ENCODE measurements at regions not wholly inside any gene's neighbourhood (a gene's known extent, or its start where the extent isn't known, plus 50 kb on each side); places are given as distances from the start of the nearest gene placed in this dataset.

GRCh38 chr3:102537123-102537522 is 102.3 kb downstream of the ZPLD1 start:
- CTCF ChIA-PET, result interaction anchor here (0.7 to 11.6 kb wide), 19 partner anchors 11 to 734 kb away, joined by 3 to 314 read pairs (median 5); no protein-coding TSS in a partner anchor
- DNase-seq (ENCODE audit: low read depth, low spot score) (no peak), ATAC-seq (no peak), FAIRE-seq (no peak)
- TF ChIP-seq RAD21 (IDR thresholded peaks at IDR 0.05; ENCODE audit: insufficient read depth, low read depth, low read length), result no peak
- no peak for TF ChIP-seq REST (IDR thresholded peaks at IDR 0.05; ENCODE audit: low read depth, low read length)
- no peak for TF ChIP-seq EP300 (IDR thresholded peaks at IDR 0.05; ENCODE audit: borderline replicate concordance in 1 of 2, control insufficient read depth in 1 of 2, low read depth in 2 of 2, low read length in 2 of 2)
- no peak for TF ChIP-seq SUPT20H (IDR thresholded peaks at IDR 0.05; ENCODE audit: borderline replicate concordance, control insufficient read depth, low read depth, low read length)
- no peak for TF ChIP-seq ESRRA (IDR thresholded peaks at IDR 0.05; ENCODE audit: low read length)
- no peak for TF ChIP-seq BACH1 (IDR thresholded peaks at IDR 0.05; ENCODE audit: borderline replicate concordance)
- TF ChIP-seq, protein P1, sequence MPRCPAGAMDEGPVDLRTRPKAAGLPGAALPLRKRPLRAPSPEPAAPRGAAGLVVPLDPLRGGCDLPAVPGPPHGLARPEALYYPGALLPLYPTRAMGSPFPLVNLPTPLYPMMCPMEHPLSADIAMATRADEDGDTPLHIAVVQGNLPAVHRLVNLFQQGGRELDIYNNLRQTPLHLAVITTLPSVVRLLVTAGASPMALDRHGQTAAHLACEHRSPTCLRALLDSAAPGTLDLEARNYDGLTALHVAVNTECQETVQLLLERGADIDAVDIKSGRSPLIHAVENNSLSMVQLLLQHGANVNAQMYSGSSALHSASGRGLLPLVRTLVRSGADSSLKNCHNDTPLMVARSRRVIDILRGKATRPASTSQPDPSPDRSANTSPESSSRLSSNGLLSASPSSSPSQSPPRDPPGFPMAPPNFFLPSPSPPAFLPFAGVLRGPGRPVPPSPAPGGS (IDR thresholded peaks at IDR 0.05; ENCODE audit: borderline replicate concordance, insufficient read depth, low read depth, low read length, poor library complexity, severe bottlenecking), result no peak
- no peak for TF ChIP-seq CBX3 (IDR thresholded peaks at IDR 0.05; ENCODE audit: borderline replicate concordance, low read depth)
- TF ChIP-seq TARDBP (IDR thresholded peaks at IDR 0.05; ENCODE audit: borderline replicate concordance), result no peak
- TF ChIP-seq, protein P2, sequence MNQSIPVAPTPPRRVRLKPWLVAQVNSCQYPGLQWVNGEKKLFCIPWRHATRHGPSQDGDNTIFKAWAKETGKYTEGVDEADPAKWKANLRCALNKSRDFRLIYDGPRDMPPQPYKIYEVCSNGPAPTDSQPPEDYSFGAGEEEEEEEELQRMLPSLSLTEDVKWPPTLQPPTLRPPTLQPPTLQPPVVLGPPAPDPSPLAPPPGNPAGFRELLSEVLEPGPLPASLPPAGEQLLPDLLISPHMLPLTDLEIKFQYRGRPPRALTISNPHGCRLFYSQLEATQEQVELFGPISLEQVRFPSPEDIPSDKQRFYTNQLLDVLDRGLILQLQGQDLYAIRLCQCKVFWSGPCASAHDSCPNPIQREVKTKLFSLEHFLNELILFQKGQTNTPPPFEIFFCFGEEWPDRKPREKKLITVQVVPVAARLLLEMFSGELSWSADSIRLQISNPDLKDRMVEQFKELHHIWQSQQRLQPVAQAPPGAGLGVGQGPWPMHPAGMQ (IDR thresholded peaks at IDR 0.05; ENCODE audit: borderline replicate concordance), result no peak
- TF ChIP-seq SMARCA5 (IDR thresholded peaks at IDR 0.05), result no peak
- TF ChIP-seq MTA3 (IDR thresholded peaks at IDR 0.05; ENCODE audit: borderline replicate concordance, low read length), result no peak
- TF ChIP-seq POLR2A (IDR thresholded peaks at IDR 0.05; ENCODE audit: low read depth, low read length), result no peak
- TF ChIP-seq RAD51 (IDR thresholded peaks at IDR 0.05), result no peak
- TF ChIP-seq MEF2A (IDR thresholded peaks at IDR 0.05; ENCODE audit: insufficient read depth, low read depth, low read length), result no peak
- no peak for TF ChIP-seq HDGF (IDR thresholded peaks at IDR 0.05)
- no peak for TF ChIP-seq HDAC2 (IDR thresholded peaks at IDR 0.05)
- no peak for TF ChIP-seq FOXK2 (IDR thresholded peaks at IDR 0.05)
- SMC1A ChIA-PET (ENCODE audit: uncharacterized antibody, unreplicated experiment), result interaction anchor here (0.6 to 7.4 kb wide), 16 partner anchors 10 to 735 kb away, joined by 3 to 158 read pairs (median 4); no protein-coding TSS in a partner anchor
- WGBS (ENCODE audit: insufficient coverage, insufficient replicate concordance, low lambda C conversion rate, missing lambda C conversion rate), result 0% methylated on average over 1 of the region's 1 CpG
- in situ Hi-C loops (cut with MboI) (loop anchor here (5.0 kb wide), 1 partner anchor 310 kb away; no protein-coding TSS in a partner anchor), intact Hi-C loops (cut with micrococcal nuclease; ENCODE audit: unreplicated experiment) (loop anchor here (2.0 to 5.0 kb wide), 2 partner anchors 728 to 840 kb away; no protein-coding TSS in a partner anchor)
- POLR2A ChIA-PET, result no interaction called here
- Histone ChIP-seq H2AFZ (ENCODE audit: control insufficient read depth, low read depth, low read length) (no peak overlapping the region), H3K4me3 (no peak overlapping the region), H3K27ac (ENCODE audit: control insufficient read depth, insufficient read depth) (no peak overlapping the region), H3K4me2 (ENCODE audit: control insufficient read depth, insufficient read depth) (no peak overlapping the region), H4K20me1 (ENCODE audit: control insufficient read depth, insufficient read depth) (no peaks in the 10 kb centered on the region), H3K79me2 (ENCODE audit: control insufficient read depth, insufficient read depth, low read length) (no peaks in the 10 kb centered on the region), H3K9me3 (replicated peaks; ENCODE audit: control insufficient read depth, insufficient read depth, low read length) (no peaks in the 10 kb centered on the region), H3K9ac (ENCODE audit: control insufficient read depth, insufficient read depth, low read length) (no peak overlapping the region), H3K36me3 (ENCODE audit: control insufficient read depth in 2 of 2, insufficient read depth in 2 of 2, low read length in 1 of 2) (no peaks in the 10 kb centered on the region), H3K4me1 (ENCODE audit: control insufficient read depth, insufficient read depth, low read length) (no peaks in the 10 kb centered on the region), H3K27me3 (replicated peaks in 1 of 2; ENCODE audit: control insufficient read depth in 2 of 2, insufficient read depth in 2 of 2, low read length in 1 of 2) (peaks cover 0 to 4% of the 10 kb centered on the region in 2 experiments; a peak in 1 of 4 replicates)
- RAD21 ChIA-PET (ENCODE audit: unreplicated experiment), result interaction anchor here (0.6 to 7.6 kb wide), 18 partner anchors 168 to 736 kb away, joined by 3 to 177 read pairs (median 5); no protein-coding TSS in a partner anchor
- no TSS peak for BruUV-seq (replicated peaks)
